Trophoblast cell (in vitro differentiated cells and primary cell): ENCODE measurements at regions not wholly inside any gene's neighbourhood (a gene's known extent, or its start where the extent isn't known, plus 50 kb on each side); places are given as distances from the start of the nearest gene placed in this dataset.

Experiments used
- DNase-seq, 2 donors: peaks; one replicate each; pipeline ENCODE4 v3.0.0-alpha.2; 2016
- H2AFZ ChIP-seq: 2 replicates; pipeline ENCODE4 v1.6.1; 2013; ENCODE audit warnings: low read length, moderate library complexity, mild to moderate bottlenecking; ENCODE audit not compliant: insufficient read depth, poor library complexity
- H2AK5ac ChIP-seq: 2 replicates; pipeline ENCODE4 v1.6.1; 2013; ENCODE audit warnings: mild to moderate bottlenecking, low read length
- H2BK120ac ChIP-seq: 2 replicates; pipeline ENCODE4 v1.6.1; 2013; ENCODE audit warnings: low read length, mild to moderate bottlenecking, moderate library complexity; ENCODE audit not compliant: insufficient read depth, poor library complexity
- H2BK12ac ChIP-seq: 2 replicates; pipeline ENCODE4 v1.6.1; 2013; ENCODE audit warnings: mild to moderate bottlenecking, low read length, moderate library complexity
- H2BK5ac ChIP-seq: 2 replicates; pipeline ENCODE4 v1.6.1; 2013; ENCODE audit warnings: low read length, low read depth, moderate library complexity, mild to moderate bottlenecking; ENCODE audit not compliant: poor library complexity
- H3K14ac ChIP-seq: 2 replicates; pipeline ENCODE4 v1.6.1; 2013; ENCODE audit warnings: mild to moderate bottlenecking, low read length
- H3K18ac ChIP-seq: 2 replicates; pipeline ENCODE4 v1.6.1; 2013; ENCODE audit warnings: mild to moderate bottlenecking, low read length
- H3K23ac ChIP-seq: 2 replicates; pipeline ENCODE4 v1.6.1; 2013; ENCODE audit warnings: low read length
- H3K27ac ChIP-seq: 2 replicates; pipeline ENCODE4 v1.5.1; 2013; ENCODE audit warnings: low read depth, mild to moderate bottlenecking, inconsistent platforms, low read length, moderate library complexity
- H3K27me3 ChIP-seq: 2 replicates; pipeline ENCODE4 v1.6.1; 2013; ENCODE audit warnings: inconsistent platforms, mild to moderate bottlenecking, low read length, moderate library complexity; ENCODE audit not compliant: insufficient read depth
- H3K36me3 ChIP-seq, 2 experiments: 1 replicate in 1 of 2; 2 replicates in 1 of 2; pipeline ENCODE4 v1.6.1; 2013; ENCODE audit warnings: low read length in 2 of 2, mild to moderate bottlenecking in 2 of 2, moderate library complexity in 1 of 2; ENCODE audit not compliant: insufficient read depth in 2 of 2, control insufficient read depth in 1 of 2
- H3K4ac ChIP-seq: 2 replicates; pipeline ENCODE4 v1.6.1; 2013; ENCODE audit warnings: low read depth, mild to moderate bottlenecking, low read length, moderate library complexity
- H3K4me1 ChIP-seq, 2 experiments: 1 replicate in 1 of 2; 2 replicates in 1 of 2; pipeline ENCODE4 v1.6.1; 2013; ENCODE audit warnings: low read length in 2 of 2, mild to moderate bottlenecking in 2 of 2, moderate library complexity in 1 of 2; ENCODE audit not compliant: insufficient read depth in 2 of 2, control insufficient read depth in 1 of 2
- H3K4me2 ChIP-seq: 2 replicates; pipeline ENCODE4 v1.6.1; 2013; ENCODE audit warnings: inconsistent platforms, mild to moderate bottlenecking, low read length, moderate library complexity
- H3K4me3 ChIP-seq: 2 replicates; pipeline ENCODE4 v1.5.1; 2013; ENCODE audit warnings: mild to moderate bottlenecking, low read depth, low read length, inconsistent platforms
- H3K79me1 ChIP-seq: one replicate; pipeline ENCODE4 v1.6.1; 2013; ENCODE audit warnings: low read length
- H3K79me2 ChIP-seq: 2 replicates; pipeline ENCODE4 v1.6.1; 2013; ENCODE audit warnings: low read length, mild to moderate bottlenecking; ENCODE audit not compliant: control insufficient read depth, insufficient read depth, poor library complexity
- H3K9ac ChIP-seq: 2 replicates; pipeline ENCODE4 v1.6.1; 2013; ENCODE audit warnings: mild to moderate bottlenecking, low read length
- H3K9me3 ChIP-seq: 2 replicates; pipeline ENCODE4 v1.6.1; 2013; ENCODE audit warnings: low read depth, mild to moderate bottlenecking, control low read depth, inconsistent platforms, low read length; ENCODE audit not compliant: insufficient read depth
- H4K12ac ChIP-seq: 2 replicates; pipeline ENCODE4 v1.6.1; 2013; ENCODE audit warnings: low read depth, mild to moderate bottlenecking, low read length, moderate library complexity
- H4K8ac ChIP-seq: 2 replicates; pipeline ENCODE4 v1.6.1; 2013; ENCODE audit warnings: low read depth, mild to moderate bottlenecking, low read length, moderate library complexity
- H4K91ac ChIP-seq: one replicate; pipeline ENCODE4 v1.6.1; 2013; ENCODE audit warnings: low read depth, mild to moderate bottlenecking, low read length, moderate library complexity
- WGBS: extraction: QIAGEN DNeasy Blood & Tissue Kit; methylation state at CpG from one replicate; pipeline ENCODE4 v1.1.7; 2013; ENCODE audit warnings: missing lambda C conversion rate; ENCODE audit not compliant: insufficient read length, insufficient coverage; ENCODE audit errors: extremely low coverage; 5-methylcytosine and 5-hydroxymethylcytosine counted together

DNA sequence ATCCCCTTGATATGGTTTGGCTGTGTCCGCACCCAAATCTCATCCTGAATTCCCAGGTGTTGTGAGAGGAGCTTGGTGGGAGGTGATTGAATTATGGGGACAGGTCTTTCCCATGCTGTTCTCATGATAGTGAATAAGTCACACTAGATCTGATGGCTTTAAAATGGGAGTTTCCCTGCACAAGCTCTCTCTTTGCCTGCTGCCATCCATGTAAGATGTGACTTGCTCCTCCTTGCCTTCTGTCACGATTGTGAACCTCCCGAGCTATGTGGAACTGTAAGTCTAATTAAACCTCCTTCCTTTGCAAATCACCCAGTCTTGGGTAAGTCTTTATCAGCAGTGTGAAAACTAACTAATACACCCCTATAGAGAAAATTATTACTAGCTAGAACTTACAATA lies 959.5 kb upstream of the ADGRL2 start:
- no peaks in the 10 kb centered on the region for H3K27me3 ChIP-seq
- H2BK120ac ChIP-seq = no peak overlapping the region

GRCh38 chr1:80837066-80837465 lies 963.7 kb upstream of the ADGRL2 start:
- no peaks in the 10 kb centered on the region for H3K36me3 ChIP-seq
- H3K18ac ChIP-seq = no peak overlapping the region
- no peaks in the 10 kb centered on the region for H3K9me3 ChIP-seq
- no peak overlapping the region for H2AK5ac ChIP-seq
- H2BK12ac ChIP-seq = no peak overlapping the region
- no peak overlapping the region for H4K12ac ChIP-seq
- no peak for DNase-seq
- no peak overlapping the region for H3K27ac ChIP-seq
- no peak overlapping the region for H2AFZ ChIP-seq
- H3K27me3 ChIP-seq = no peaks in the 10 kb centered on the region
- H3K79me2 ChIP-seq = no peaks in the 10 kb centered on the region
- WGBS = no CpG with 5 or more reads among the region's 2 CpGs
- H3K23ac ChIP-seq = no peak overlapping the region
- H2BK5ac ChIP-seq = no peak overlapping the region
- no peak overlapping the region for H2BK120ac ChIP-seq
- no peaks in the 10 kb centered on the region for H3K79me1 ChIP-seq
- no peak overlapping the region for H4K8ac ChIP-seq
- no peak overlapping the region for H3K4me2 ChIP-seq
- H4K91ac ChIP-seq = no peak overlapping the region
- H3K9ac ChIP-seq = no peak overlapping the region
- no peak overlapping the region for H3K4ac ChIP-seq
- H3K4me3 ChIP-seq = no peak overlapping the region
- H3K4me1 ChIP-seq = no peaks in the 10 kb centered on the region
- H3K14ac ChIP-seq = no peak overlapping the region

More for the DNA sequence above, 959.5 kb upstream of the ADGRL2 start:
- Histone ChIP-seq H3K79me2 (no peaks in the 10 kb centered on the region), H3K9me3 (no peaks in the 10 kb centered on the region), H2BK12ac (no peak overlapping the region), H3K18ac (no peak overlapping the region), H4K91ac (no peak overlapping the region), H3K14ac (no peak overlapping the region), H4K12ac (no peak overlapping the region), H3K23ac (no peak overlapping the region), H3K4me1 (no peaks in the 10 kb centered on the region), H3K4me3 (no peak overlapping the region), H2AFZ (no peak overlapping the region), H2AK5ac (no peak overlapping the region), H3K4me2 (no peak overlapping the region), H3K79me1 (no peaks in the 10 kb centered on the region), H3K9ac (no peak overlapping the region), H4K8ac (no peak overlapping the region), H2BK5ac (no peak overlapping the region), H3K36me3 (no peaks in the 10 kb centered on the region), H3K27ac (no peak overlapping the region), H3K4ac (no peak overlapping the region)
- WGBS = no CpG with 5 or more reads among the region's 3 CpGs
- DNase-seq = no peak

DNA sequence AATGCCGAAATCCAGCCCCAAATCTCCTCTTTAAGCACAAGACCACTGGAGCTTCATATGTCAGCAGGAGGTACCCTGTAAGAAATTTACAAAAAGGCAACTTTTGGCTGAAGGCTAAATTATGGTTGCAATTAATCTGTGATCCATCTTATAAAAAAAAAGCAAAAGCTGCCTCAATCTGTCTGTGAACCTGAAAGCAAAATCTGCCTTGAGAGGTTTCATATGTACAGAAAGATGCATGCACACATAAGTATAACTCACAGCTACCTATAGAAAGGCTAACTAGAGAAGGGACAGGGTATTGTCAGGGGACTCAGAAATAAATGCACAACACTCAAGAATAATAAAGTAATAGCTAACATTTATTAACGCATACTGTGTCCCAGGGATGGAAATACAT lies 964.2 kb upstream of the ADGRL2 start:
- H4K8ac ChIP-seq = no peak overlapping the region
- H3K4me2 ChIP-seq = no peak overlapping the region
- no peak overlapping the region for H3K4ac ChIP-seq
- H3K4me1 ChIP-seq = no peaks in the 10 kb centered on the region
- no peaks in the 10 kb centered on the region for H3K36me3 ChIP-seq
- no peak overlapping the region for H3K14ac ChIP-seq
- DNase-seq = no peak
- H3K27me3 ChIP-seq = no peaks in the 10 kb centered on the region
- no CpG with 5 or more reads among the region's 2 CpGs for WGBS
- no peak overlapping the region for H3K23ac ChIP-seq
- H2AFZ ChIP-seq = no peak overlapping the region
- H2BK120ac ChIP-seq = no peak overlapping the region
- H4K91ac ChIP-seq = no peak overlapping the region
- H2BK5ac ChIP-seq = no peak overlapping the region
- no peak overlapping the region for H3K18ac ChIP-seq
- no peaks in the 10 kb centered on the region for H3K79me2 ChIP-seq
- H3K9me3 ChIP-seq = no peaks in the 10 kb centered on the region
- H4K12ac ChIP-seq = no peak overlapping the region
- no peak overlapping the region for H3K4me3 ChIP-seq
- H3K27ac ChIP-seq = no peak overlapping the region
- no peak overlapping the region for H2AK5ac ChIP-seq
- H2BK12ac ChIP-seq = no peak overlapping the region
- H3K79me1 ChIP-seq = no peaks in the 10 kb centered on the region
- no peak overlapping the region for H3K9ac ChIP-seq

DNA sequence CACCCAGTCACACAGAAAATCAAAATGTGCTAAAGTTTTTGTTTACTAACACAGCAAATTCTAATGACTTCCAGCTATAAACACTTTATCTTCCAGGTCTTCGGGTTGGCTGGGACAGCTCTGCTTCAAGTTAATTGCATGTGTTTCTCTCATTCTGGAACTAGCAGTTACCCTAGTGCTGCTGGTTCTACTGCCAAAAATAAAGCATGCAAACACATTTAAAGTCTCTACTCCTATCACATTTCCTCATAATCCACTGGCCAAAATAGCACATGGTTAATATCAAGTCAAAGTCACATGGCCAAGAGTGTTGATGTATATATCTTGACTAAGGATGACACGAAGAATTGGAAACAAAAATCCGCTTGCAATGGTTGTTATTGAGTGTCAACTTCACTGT lies 973.1 kb upstream of the ADGRL2 start:
- no peak overlapping the region for H2AK5ac ChIP-seq
- no peaks in the 10 kb centered on the region for H3K4me1 ChIP-seq
- no peaks in the 10 kb centered on the region for H3K9me3 ChIP-seq
- no peak overlapping the region for H3K27ac ChIP-seq
- H4K91ac ChIP-seq = no peak overlapping the region
- H3K79me1 ChIP-seq = no peaks in the 10 kb centered on the region
- no peak for DNase-seq
- H2BK12ac ChIP-seq = no peak overlapping the region
- no peak overlapping the region for H3K14ac ChIP-seq
- no peak overlapping the region for H4K12ac ChIP-seq
- H3K36me3 ChIP-seq = no peaks in the 10 kb centered on the region
- H3K27me3 ChIP-seq = no peaks in the 10 kb centered on the region
- H2BK5ac ChIP-seq = no peak overlapping the region
- H3K79me2 ChIP-seq = no peaks in the 10 kb centered on the region
- H3K18ac ChIP-seq = no peak overlapping the region
- H3K4me3 ChIP-seq = no peak overlapping the region
- H3K4me2 ChIP-seq = no peak overlapping the region
- H2BK120ac ChIP-seq = no peak overlapping the region
- WGBS = no CpG with 5 or more reads among the region's 3 CpGs
- H3K23ac ChIP-seq = no peak overlapping the region
- H3K9ac ChIP-seq = no peak overlapping the region
- H4K8ac ChIP-seq = no peak overlapping the region
- no peak overlapping the region for H2AFZ ChIP-seq
- no peak overlapping the region for H3K4ac ChIP-seq
